GM18511 (cell line): ENCODE measurements at regions not wholly inside any gene's neighbourhood (a gene's known extent, or its start where the extent isn't known, plus 50 kb on each side); places are given as distances from the start of the nearest gene placed in this dataset.
A peak's percentile ranks its signal among the peaks of the same experiment; 100 is the strongest.
"Not testable (repeated sequence)": the region's sequence is repeated elsewhere in the genome, so short reads cannot be mapped to it uniquely, and the experiment has no call there.

Source experiments
- ATAC-seq: cut with Tn5 transposase; IDR thresholded peaks from one replicate; pipeline ENCODE4 v1.9.1; 2021; ENCODE audit warnings: mild to moderate bottlenecking, moderate library complexity; ENCODE audit not compliant: unreplicated experiment

GRCh38 chr7:112982441-112983063 lies 104.1 kb downstream of the GPR85 start:
- peak; percentile 80 for ATAC-seq

- ATAC-seq, result peak; percentile 36
These were observed 104.7 kb downstream of the GPR85 start for GRCh38 chr7:112981966-112982365.

- not testable (repeated sequence) for ATAC-seq
These were observed 107.6 kb downstream of the GPR85 start for GRCh38 chr7:112979055-112979454.

GRCh38 chr7:112977244-112977955 lies 109.2 kb downstream of the GPR85 start:
- peak; percentile 54 for ATAC-seq

- peak; percentile 78 for ATAC-seq
These were observed 115.9 kb downstream of the GPR85 start for GRCh38 chr7:112970771-112971170.

GRCh38 chr7:112969946-112970345 lies 116.7 kb downstream of the GPR85 start:
- ATAC-seq, result no peak

- ATAC-seq, result no peak
These were observed 121.1 kb downstream of the GPR85 start for GRCh38 chr7:112965506-112965905.

- no peak for ATAC-seq
These were observed 123.0 kb downstream of the GPR85 start for GRCh38 chr7:112963634-112964033.

GRCh38 chr7:112962815-112963214 lies 123.8 kb downstream of the GPR85 start:
- ATAC-seq, result no peak

GRCh38 chr7:112959276-112959675 lies 127.4 kb downstream of the GPR85 start:
- no peak for ATAC-seq

GRCh38 chr7:112958775-112959174 lies 127.9 kb downstream of the GPR85 start:
- ATAC-seq, result no peak

GRCh38 chr7:112957901-112958300 lies 128.7 kb downstream of the GPR85 start:
- ATAC-seq, result no peak

- not testable (repeated sequence) for ATAC-seq
These were observed 133.6 kb downstream of the GPR85 start for GRCh38 chr7:112953031-112953430.

GRCh38 chr7:112951070-112951469 lies 135.6 kb downstream of the GPR85 start:
- ATAC-seq, result no peak

GRCh38 chr7:112949682-112950081 lies 136.9 kb downstream of the GPR85 start:
- ATAC-seq, result not testable (repeated sequence)

GRCh38 chr7:112946350-112946749 lies 140.3 kb downstream of the GPR85 start:
- ATAC-seq, result no peak

GRCh38 chr7:112945046-112945445 lies 141.6 kb downstream of the GPR85 start:
- ATAC-seq, result no peak

GRCh38 chr7:112942981-112943380 lies 143.6 kb downstream of the GPR85 start:
- ATAC-seq, result no peak

GRCh38 chr7:112942125-112942524 lies 144.5 kb downstream of the GPR85 start:
- ATAC-seq, result not testable (repeated sequence)

GRCh38 chr7:112940314-112940732 lies 146.3 kb downstream of the GPR85 start:
- ATAC-seq, result peak; percentile 55

GRCh38 chr7:112939574-112940313 lies 146.9 kb downstream of the GPR85 start:
- ATAC-seq, result peak; percentile 96
